ENCODE measurements at regions not wholly inside any gene's neighbourhood (a gene's known extent, or its start where the extent isn't known, plus 50 kb on each side); places are given as distances from the start of the nearest gene placed in this dataset.

GRCh38 chr11:70698871-70699270 lies 300.5 kb downstream of the CTTN start:
- TF ChIP-seq CTCF (IDR thresholded peaks at IDR 0.05; ENCODE audit: insufficient read depth, low read length, missing control alignments), result no peak
- no peak for DNase-seq (ENCODE audit: low read depth, low spot score)
- H3K4me3 ChIP-seq (ENCODE audit: low read depth, low read length), result no peak overlapping the region
- POLR2A ChIA-PET, result no interaction called here
- CTCF ChIA-PET, result no interaction called here

- ChIA-PET CTCF (no interaction called here), POLR2A (no interaction called here)
- TF ChIP-seq CTCF (IDR thresholded peaks at IDR 0.05; ENCODE audit: insufficient read depth, low read length, missing control alignments), result no peak
- DNase-seq (ENCODE audit: low read depth, low spot score), result no peak
- H3K4me3 ChIP-seq (ENCODE audit: low read depth, low read length), result no peak overlapping the region
Observed at GRCh38 chr11:70699294-70700221, 301.2 kb downstream of the CTTN start.

GRCh38 chr11:70700453-70700852 lies 302.1 kb downstream of the CTTN start:
- no peak for TF ChIP-seq CTCF (IDR thresholded peaks at IDR 0.05; ENCODE audit: insufficient read depth, low read length, missing control alignments)
- no peak for DNase-seq (ENCODE audit: low read depth, low spot score)
- ChIA-PET POLR2A (no interaction called here), CTCF (no interaction called here)
- H3K4me3 ChIP-seq (ENCODE audit: low read depth, low read length), result no peak overlapping the region

GRCh38 chr11:70700871-70701270 lies 302.5 kb downstream of the CTTN start:
- H3K4me3 ChIP-seq (ENCODE audit: low read depth, low read length), result no peak overlapping the region
- CTCF ChIA-PET, result no interaction called here
- no peak for DNase-seq (ENCODE audit: low read depth, low spot score)
- POLR2A ChIA-PET, result no interaction called here
- no peak for TF ChIP-seq CTCF (IDR thresholded peaks at IDR 0.05; ENCODE audit: insufficient read depth, low read length, missing control alignments)

GRCh38 chr11:70702040-70702648 lies 303.8 kb downstream of the CTTN start:
- no peak for TF ChIP-seq CTCF (IDR thresholded peaks at IDR 0.05; ENCODE audit: insufficient read depth, low read length, missing control alignments)
- POLR2A ChIA-PET, result no interaction called here
- H3K4me3 ChIP-seq (ENCODE audit: low read depth, low read length), result no peak overlapping the region
- DNase-seq (ENCODE audit: low read depth, low spot score), result no peak
- CTCF ChIA-PET, result no interaction called here

- POLR2A ChIA-PET, result no interaction called here
- CTCF ChIA-PET, result no interaction called here
- DNase-seq (ENCODE audit: low read depth, low spot score), result no peak
- H3K4me3 ChIP-seq (ENCODE audit: low read depth, low read length), result no peak overlapping the region
- no peak for TF ChIP-seq CTCF (IDR thresholded peaks at IDR 0.05; ENCODE audit: insufficient read depth, low read length, missing control alignments)
Observed at GRCh38 chr11:70703141-70704064, 305.1 kb downstream of the CTTN start.

All from AG04449 (cell line).